Esophagus squamous epithelium (tissue), 4 donors: ENCODE measurements at regions not wholly inside any gene's neighbourhood (a gene's known extent, or its start where the extent isn't known, plus 50 kb on each side); places are given as distances from the start of the nearest gene placed in this dataset.

Experiments
- CTCF ChIP-seq, 6 experiments: fragments of 450-650 bp in 4 of 6; fragments of 200-600 bp in 2 of 6; sonication (generic) in 2 of 6; IDR thresholded peaks; one replicate each; pipeline ENCODE4 v1.5.1; 2016 to 2019; ENCODE audit warnings: antibody characterized with exemption in 6 of 6, mild to moderate bottlenecking in 4 of 6, moderate library complexity in 4 of 6
- POLR2A ChIP-seq, 4 donors: fragments of 450-650 bp; IDR thresholded peaks; one replicate each; pipeline ENCODE4 v1.6.1; 2017; ENCODE audit warnings: antibody characterized with exemption in 4 of 4, mild to moderate bottlenecking in 4 of 4, moderate library complexity in 3 of 4

DNA sequence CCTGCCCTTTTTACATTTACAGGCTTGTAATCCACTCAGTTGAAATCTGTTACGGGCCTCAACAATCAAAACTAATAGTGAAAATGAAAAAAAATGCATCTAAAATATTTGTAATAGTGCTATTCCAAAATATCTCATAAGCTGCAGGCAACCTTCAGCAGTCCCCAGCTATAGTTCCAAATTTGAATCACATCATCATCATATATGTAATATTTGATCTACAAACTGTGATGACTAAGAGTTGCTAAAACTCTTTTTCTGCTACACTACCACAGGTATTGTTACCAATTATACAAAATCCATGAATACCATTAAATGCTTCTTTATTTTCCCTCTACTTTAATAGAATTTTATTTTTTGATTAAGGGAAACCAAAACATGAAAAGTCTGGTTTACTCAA lies 121.4 kb upstream of the RFC3 start:
- TF ChIP-seq CTCF (IDR thresholded peaks at IDR 0.05): no peak
- TF ChIP-seq POLR2A (IDR thresholded peaks at IDR 0.05): no peak
